ENCODE measurements at regions not wholly inside any gene's neighbourhood (a gene's known extent, or its start where the extent isn't known, plus 50 kb on each side); places are given as distances from the start of the nearest gene placed in this dataset.

GRCh38 chr9:108423433-108423832 lies 432.4 kb downstream of the ACTL7B start:
- Histone ChIP-seq H4K20me1 (ENCODE audit: insufficient read depth, low read length) (no peaks in the 10 kb centered on the region), H3K27me3 (ENCODE audit: insufficient read depth, low read length) (no peaks in the 10 kb centered on the region), H3K9ac (ENCODE audit: low read length) (no peak overlapping the region), H3K4me2 (ENCODE audit: low read length) (no peak overlapping the region), H2AFZ (ENCODE audit: low read depth, low read length) (no peak overlapping the region), H3K9me3 (ENCODE audit: insufficient read depth, low read depth, low read length) (no peaks in the 10 kb centered on the region), H3K27ac (ENCODE audit: low read depth, low read length) (no peak overlapping the region), H3K36me3 (ENCODE audit: insufficient read depth, low read length) (no peaks in the 10 kb centered on the region), H3K4me1 (ENCODE audit: insufficient read depth, low read length) (no peaks in the 10 kb centered on the region), H3K4me3 (ENCODE audit: insufficient read depth, low read depth, low read length) (no peak overlapping the region), H3K79me2 (ENCODE audit: insufficient read depth, low read length) (no peaks in the 10 kb centered on the region)
- no peaks in the 10 kb centered on the region for H3K27me3 Mint-ChIP-seq (ENCODE audit: low read depth, unreplicated experiment)
- no peaks in the 10 kb centered on the region for H3K36me3 Mint-ChIP-seq (ENCODE audit: low read depth, unreplicated experiment)
- no peak for FAIRE-seq
- no peaks in the 10 kb centered on the region for H3K4me1 Mint-ChIP-seq (ENCODE audit: low read depth, unreplicated experiment)
- no peak overlapping the region for H3K27ac Mint-ChIP-seq (ENCODE audit: unreplicated experiment)
- H3K4me3 Mint-ChIP-seq (ENCODE audit: unreplicated experiment) = no peak overlapping the region
- DNase-seq (ENCODE audit: low read depth) = no peak
- no peaks in the 10 kb centered on the region for H3K9me3 Mint-ChIP-seq (ENCODE audit: unreplicated experiment)
- TF ChIP-seq EZH2 (IDR thresholded peaks at IDR 0.05; ENCODE audit: insufficient read depth, low read length) (no peak), CTCF (IDR thresholded peaks at IDR 0.05; ENCODE audit: insufficient read depth, low read depth, low read length) (no peak)

DNA sequence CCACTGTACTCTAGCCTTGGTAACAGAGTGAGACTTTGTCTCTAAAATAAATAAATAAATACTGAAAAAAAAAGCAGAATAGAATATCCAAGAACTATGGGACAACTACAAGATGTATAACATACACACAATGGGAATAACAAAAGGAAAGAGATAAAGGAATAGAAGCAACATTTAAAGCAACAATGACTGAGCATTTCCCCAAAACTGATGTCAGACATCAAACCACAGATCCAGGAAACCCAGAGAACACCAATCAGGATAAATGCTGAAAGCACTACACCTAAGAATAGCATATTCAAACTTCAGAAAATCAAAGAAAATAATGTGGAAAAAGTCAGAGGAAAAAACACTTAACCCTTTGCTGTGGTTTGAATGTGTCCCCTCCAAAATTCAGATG lies 436.4 kb downstream of the ACTL7B start:
- no peak for FAIRE-seq
- no peak overlapping the region for H3K27ac Mint-ChIP-seq (ENCODE audit: unreplicated experiment)
- TF ChIP-seq CTCF (IDR thresholded peaks at IDR 0.05; ENCODE audit: insufficient read depth, low read depth, low read length) (no peak), EZH2 (IDR thresholded peaks at IDR 0.05; ENCODE audit: insufficient read depth, low read length) (no peak)
- Histone ChIP-seq H3K36me3 (ENCODE audit: insufficient read depth, low read length) (no peaks in the 10 kb centered on the region), H3K79me2 (ENCODE audit: insufficient read depth, low read length) (no peaks in the 10 kb centered on the region), H3K9me3 (ENCODE audit: insufficient read depth, low read depth, low read length) (no peaks in the 10 kb centered on the region), H3K4me1 (ENCODE audit: insufficient read depth, low read length) (no peaks in the 10 kb centered on the region), H2AFZ (ENCODE audit: low read depth, low read length) (no peak overlapping the region), H3K27me3 (ENCODE audit: insufficient read depth, low read length) (no peaks in the 10 kb centered on the region), H3K4me3 (ENCODE audit: insufficient read depth, low read depth, low read length) (no peak overlapping the region), H3K9ac (ENCODE audit: low read length) (no peak overlapping the region), H4K20me1 (ENCODE audit: insufficient read depth, low read length) (no peaks in the 10 kb centered on the region), H3K4me2 (ENCODE audit: low read length) (no peak overlapping the region), H3K27ac (ENCODE audit: low read depth, low read length) (no peak overlapping the region)
- no peaks in the 10 kb centered on the region for H3K36me3 Mint-ChIP-seq (ENCODE audit: low read depth, unreplicated experiment)
- H3K4me1 Mint-ChIP-seq (ENCODE audit: low read depth, unreplicated experiment) = no peaks in the 10 kb centered on the region
- DNase-seq (ENCODE audit: low read depth) = no peak
- no peaks in the 10 kb centered on the region for H3K9me3 Mint-ChIP-seq (ENCODE audit: unreplicated experiment)
- H3K4me3 Mint-ChIP-seq (ENCODE audit: unreplicated experiment) = no peak overlapping the region
- no peaks in the 10 kb centered on the region for H3K27me3 Mint-ChIP-seq (ENCODE audit: low read depth, unreplicated experiment)

GRCh38 chr9:108417726-108418125 lies 438.1 kb downstream of the ACTL7B start:
- FAIRE-seq = no peak
- Histone ChIP-seq H3K27ac (ENCODE audit: low read depth, low read length) (no peak overlapping the region), H3K36me3 (ENCODE audit: insufficient read depth, low read length) (no peaks in the 10 kb centered on the region), H3K27me3 (ENCODE audit: insufficient read depth, low read length) (no peaks in the 10 kb centered on the region), H4K20me1 (ENCODE audit: insufficient read depth, low read length) (no peaks in the 10 kb centered on the region), H3K79me2 (ENCODE audit: insufficient read depth, low read length) (no peaks in the 10 kb centered on the region), H3K9ac (ENCODE audit: low read length) (no peak overlapping the region), H3K4me1 (ENCODE audit: insufficient read depth, low read length) (no peaks in the 10 kb centered on the region), H2AFZ (ENCODE audit: low read depth, low read length) (no peak overlapping the region), H3K9me3 (ENCODE audit: insufficient read depth, low read depth, low read length) (no peaks in the 10 kb centered on the region), H3K4me3 (ENCODE audit: insufficient read depth, low read depth, low read length) (no peak overlapping the region), H3K4me2 (ENCODE audit: low read length) (no peak overlapping the region)
- no peak overlapping the region for H3K4me3 Mint-ChIP-seq (ENCODE audit: unreplicated experiment)
- H3K27me3 Mint-ChIP-seq (ENCODE audit: low read depth, unreplicated experiment) = no peaks in the 10 kb centered on the region
- TF ChIP-seq EZH2 (IDR thresholded peaks at IDR 0.05; ENCODE audit: insufficient read depth, low read length) = no peak
- TF ChIP-seq CTCF (IDR thresholded peaks at IDR 0.05; ENCODE audit: insufficient read depth, low read depth, low read length) = no peak
- H3K4me1 Mint-ChIP-seq (ENCODE audit: low read depth, unreplicated experiment) = peaks cover 4% of the 10 kb centered on the region
- DNase-seq (ENCODE audit: low read depth) = no peak
- no peak overlapping the region for H3K27ac Mint-ChIP-seq (ENCODE audit: unreplicated experiment)
- no peaks in the 10 kb centered on the region for H3K36me3 Mint-ChIP-seq (ENCODE audit: low read depth, unreplicated experiment)
- H3K9me3 Mint-ChIP-seq (ENCODE audit: unreplicated experiment) = no peaks in the 10 kb centered on the region

Measured in astrocyte (in vitro differentiated cells and primary cell).